ENCODE measurements at regions not wholly inside any gene's neighbourhood (a gene's known extent, or its start where the extent isn't known, plus 50 kb on each side); places are given as distances from the start of the nearest gene placed in this dataset.

- DNase-seq (ENCODE audit: low read depth): no peak
- H3K4me3 ChIP-seq (ENCODE audit: low read depth, low read length): no peak overlapping the region
- TF ChIP-seq CTCF (conservative IDR thresholded peaks at IDR 0.05; ENCODE audit: low read depth, low read length): no peak
These were observed 69.4 kb upstream of the API5 start for GRCh38 chr11:43242401-43242800.

GRCh38 chr11:43243927-43244326 is 67.9 kb upstream of the API5 start:
- H3K4me3 ChIP-seq (ENCODE audit: low read depth, low read length): no peak overlapping the region
- TF ChIP-seq CTCF (conservative IDR thresholded peaks at IDR 0.05; ENCODE audit: low read depth, low read length): no peak
- no peak for DNase-seq (ENCODE audit: low read depth)

- DNase-seq (ENCODE audit: low read depth): no peak
- no peak overlapping the region for H3K4me3 ChIP-seq (ENCODE audit: low read depth, low read length)
- TF ChIP-seq CTCF (conservative IDR thresholded peaks at IDR 0.05; ENCODE audit: low read depth, low read length): no peak
These were observed 66.3 kb upstream of the API5 start for GRCh38 chr11:43245466-43245865.

- H3K4me3 ChIP-seq (ENCODE audit: low read depth, low read length): no peak overlapping the region
These were observed 61.5 kb upstream of the API5 start for GRCh38 chr11:43250309-43250708.

GRCh38 chr11:43261775-43262174 is 50.0 kb upstream of the API5 start:
- H3K4me3 ChIP-seq (ENCODE audit: low read depth, low read length): no peak overlapping the region
- no peak for DNase-seq (ENCODE audit: low read depth)
- TF ChIP-seq CTCF (conservative IDR thresholded peaks at IDR 0.05; ENCODE audit: low read depth, low read length): no peak

More at GRCh38 chr11:43250309-43250708, 61.5 kb upstream of the API5 start:
- DNase-seq (ENCODE audit: low read depth): no peak
- no peak for TF ChIP-seq CTCF (conservative IDR thresholded peaks at IDR 0.05; ENCODE audit: low read depth, low read length)
